HEK293T (cell line): ENCODE measurements at regions not wholly inside any gene's neighbourhood (a gene's known extent, or its start where the extent isn't known, plus 50 kb on each side); places are given as distances from the start of the nearest gene placed in this dataset.

Experiments
- ARNT ChIP-seq: fragments of 450-650 bp; IDR thresholded peaks from 2 replicates; pipeline ENCODE4 v1.6.1; 2017; ENCODE audit warnings: mild to moderate bottlenecking
- BHLHE40 ChIP-seq: fragments of 450-650 bp; IDR thresholded peaks from 2 replicates; pipeline ENCODE4 v1.6.1; 2016; ENCODE audit warnings: mild to moderate bottlenecking, moderate library complexity, borderline replicate concordance
- FOXK2 ChIP-seq: fragments of 450-650 bp; IDR thresholded peaks from 2 replicates; pipeline ENCODE4 v1.6.1; 2016; ENCODE audit warnings: mild to moderate bottlenecking
- NFRKB ChIP-seq: fragments of 450-650 bp; IDR thresholded peaks from 2 replicates; pipeline ENCODE4 v1.6.1; 2016; ENCODE audit warnings: mild to moderate bottlenecking, moderate library complexity
- PKNOX1 ChIP-seq: fragments of 450-650 bp; IDR thresholded peaks from 2 replicates; pipeline ENCODE4 v1.6.1; 2016
- TARDBP ChIP-seq: fragments of 450-650 bp; IDR thresholded peaks from 2 replicates; pipeline ENCODE4 v1.6.1; 2016
- ZNF384 ChIP-seq: fragments of 450-650 bp; IDR thresholded peaks from 2 replicates; pipeline ENCODE4 v1.6.1; 2016

- TF ChIP-seq TARDBP = no peak
- TF ChIP-seq BHLHE40 = no peak
- no peak for TF ChIP-seq NFRKB
- no peak for TF ChIP-seq PKNOX1
- no peak for TF ChIP-seq FOXK2
- TF ChIP-seq ZNF384 = no peak
- TF ChIP-seq ARNT = no peak
These were observed 1176.2 kb upstream of the IGFBP7 start for GRCh38 chr4:58286335-58286734.
